ENCODE measurements at regions not wholly inside any gene's neighbourhood (a gene's known extent, or its start where the extent isn't known, plus 50 kb on each side); places are given as distances from the start of the nearest gene placed in this dataset.
A peak's percentile ranks its signal among the peaks of the same experiment; 100 is the strongest.

- H3K27me3 Mint-ChIP-seq (ENCODE audit: low read depth): peaks cover 10% of the 10 kb centered on the region
- no peak overlapping the region for H3K4me2 ChIP-seq (ENCODE audit: insufficient read depth, insufficient read length, low read length)
- H3K79me2 ChIP-seq (ENCODE audit: insufficient read depth, low read length): no peaks in the 10 kb centered on the region
- peak overlapping the region in 1 of 3 experiments; percentile 11; a peak in 1 of 7 replicates for H3K27ac Mint-ChIP-seq
- H3K4me1 ChIP-seq (ENCODE audit: insufficient read depth, low read length): peaks cover 3% of the 10 kb centered on the region; the same call in 1 of the 2 replicates
- no peak overlapping the region for H2BK15ac ChIP-seq (ENCODE audit: low read depth, low read length)
- no peak overlapping the region for H2BK5ac ChIP-seq (ENCODE audit: insufficient read length, low read length)
- no peak overlapping the region for H2BK120ac ChIP-seq (ENCODE audit: low read depth, low read length, poor library complexity, severe bottlenecking)
- H3K9me3 Mint-ChIP-seq: no peaks in the 10 kb centered on the region; a peak in 1 of 5 replicates
- H3K9ac ChIP-seq (ENCODE audit: extremely low read depth, insufficient read length, low read length): no peak overlapping the region
- H3K79me1 ChIP-seq (ENCODE audit: insufficient read depth, low read depth, low read length, poor library complexity, severe bottlenecking): no peaks in the 10 kb centered on the region
- H3K36me3 Mint-ChIP-seq (ENCODE audit: insufficient read depth in 1 of 3, low read depth in 3 of 3): no peaks in the 10 kb centered on the region
- no peaks in the 10 kb centered on the region for H3K23me2 ChIP-seq (ENCODE audit: insufficient read length, low read depth, low read length, poor library complexity, severe bottlenecking)
- no peak overlapping the region for H3K18ac ChIP-seq (ENCODE audit: insufficient read length, low read depth, low read length)
- no peak overlapping the region for H4K5ac ChIP-seq (ENCODE audit: insufficient read length, low read depth, low read length)
- no peaks in the 10 kb centered on the region for H3K9me3 ChIP-seq (ENCODE audit: control insufficient read depth, low read depth, low read length)
- no peaks in the 10 kb centered on the region for H4K20me1 ChIP-seq (ENCODE audit: control insufficient read depth, insufficient read depth, insufficient read length)
- WGBS (ENCODE audit: extremely low coverage, insufficient read length, low lambda C conversion rate): no CpG with 5 or more reads among the region's 2 CpGs
- no peak overlapping the region for H2BK12ac ChIP-seq (ENCODE audit: insufficient read length, low read depth, low read length)
- no peak overlapping the region for H2AK5ac ChIP-seq (ENCODE audit: insufficient read length, low read length)
- H3K27ac ChIP-seq (ENCODE audit: insufficient read length, low read depth, low read length): no peak overlapping the region
- peaks cover 40 to 54% of the 10 kb centered on the region in 2 experiments for H3K4me1 Mint-ChIP-seq
- no peak overlapping the region for H4K8ac ChIP-seq (replicated peaks; ENCODE audit: insufficient read length, low read depth, low read length)
- H3K27me3 ChIP-seq (ENCODE audit: insufficient read depth, low read length): no peaks in the 10 kb centered on the region
- H3K4ac ChIP-seq (ENCODE audit: low read depth, low read length): no peak overlapping the region
- H3K23ac ChIP-seq (ENCODE audit: insufficient read length, low read depth, low read length): no peak overlapping the region
- H4K91ac ChIP-seq (ENCODE audit: insufficient read length, low read depth, low read length): no peak overlapping the region
- no peak overlapping the region for H3K56ac ChIP-seq (ENCODE audit: insufficient read length, low read depth, low read length)
- TF ChIP-seq, protein P1, sequence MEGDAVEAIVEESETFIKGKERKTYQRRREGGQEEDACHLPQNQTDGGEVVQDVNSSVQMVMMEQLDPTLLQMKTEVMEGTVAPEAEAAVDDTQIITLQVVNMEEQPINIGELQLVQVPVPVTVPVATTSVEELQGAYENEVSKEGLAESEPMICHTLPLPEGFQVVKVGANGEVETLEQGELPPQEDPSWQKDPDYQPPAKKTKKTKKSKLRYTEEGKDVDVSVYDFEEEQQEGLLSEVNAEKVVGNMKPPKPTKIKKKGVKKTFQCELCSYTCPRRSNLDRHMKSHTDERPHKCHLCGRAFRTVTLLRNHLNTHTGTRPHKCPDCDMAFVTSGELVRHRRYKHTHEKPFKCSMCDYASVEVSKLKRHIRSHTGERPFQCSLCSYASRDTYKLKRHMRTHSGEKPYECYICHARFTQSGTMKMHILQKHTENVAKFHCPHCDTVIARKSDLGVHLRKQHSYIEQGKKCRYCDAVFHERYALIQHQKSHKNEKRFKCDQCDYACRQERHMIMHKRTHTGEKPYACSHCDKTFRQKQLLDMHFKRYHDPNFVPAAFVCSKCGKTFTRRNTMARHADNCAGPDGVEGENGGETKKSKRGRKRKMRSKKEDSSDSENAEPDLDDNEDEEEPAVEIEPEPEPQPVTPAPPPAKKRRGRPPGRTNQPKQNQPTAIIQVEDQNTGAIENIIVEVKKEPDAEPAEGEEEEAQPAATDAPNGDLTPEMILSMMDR (conservative IDR thresholded peaks at IDR 0.05): no peak
- peak overlapping the region; percentile 63 for H2AFZ ChIP-seq (ENCODE audit: low read length)
- H3K14ac ChIP-seq (ENCODE audit: insufficient read depth, low read length): no peak overlapping the region
- DNase-seq: no peak
- no peak overlapping the region for H3T11ph ChIP-seq (ENCODE audit: low read length)
- no peak overlapping the region for H2BK20ac ChIP-seq (ENCODE audit: low read depth, low read length, poor library complexity, severe bottlenecking)
- no peak overlapping the region for H3K4me3 Mint-ChIP-seq
Observed at GRCh38 chr2:234366891-234367290, 130.0 kb downstream of the ARL4C start.

Data from H9 (cell line).